ENCODE measurements at regions not wholly inside any gene's neighbourhood (a gene's known extent, or its start where the extent isn't known, plus 50 kb on each side); places are given as distances from the start of the nearest gene placed in this dataset.

DNA sequence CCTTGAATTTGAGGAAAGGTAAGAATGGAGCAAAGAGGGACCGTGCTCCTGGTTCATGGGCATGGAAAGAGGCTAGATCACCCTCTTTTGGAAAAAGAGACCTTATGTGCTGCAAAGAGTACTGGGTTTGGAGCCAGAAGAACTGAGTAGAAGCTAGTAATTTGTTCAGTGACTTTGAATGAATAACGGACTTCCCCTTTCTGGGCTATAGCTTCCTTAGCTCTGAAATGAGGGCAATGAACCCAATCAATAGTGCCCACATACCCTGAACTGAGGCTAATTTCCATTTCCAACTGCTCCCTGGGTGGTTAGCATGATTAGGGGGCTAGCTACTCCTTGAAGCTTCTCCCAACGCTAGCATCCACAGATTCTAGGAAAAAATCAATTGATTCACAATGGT is 121.4 kb downstream of the UNC5CL start:
- Histone ChIP-seq H2AFZ (ENCODE audit: low read length) (no peak overlapping the region), H3K4me2 (ENCODE audit: low read depth, low read length) (no peak overlapping the region), H3K4me3 (ENCODE audit: low read length) (no peak overlapping the region), H3K27me3 (replicated peaks; ENCODE audit: insufficient read depth, low read length) (no peaks in the 10 kb centered on the region), H3K79me2 (ENCODE audit: low read length) (no peaks in the 10 kb centered on the region), H3K9me2 (replicated peaks; ENCODE audit: insufficient read depth, low read length) (no peaks in the 10 kb centered on the region), H3F3A (ENCODE audit: insufficient read depth, low read length) (no peaks in the 10 kb centered on the region), H3K36me3 (replicated peaks; ENCODE audit: insufficient read depth, low read length) (no peaks in the 10 kb centered on the region), H3K9me3 (replicated peaks; ENCODE audit: insufficient read depth, low read length) (no peaks in the 10 kb centered on the region), H3K9ac (ENCODE audit: low read length) (no peak overlapping the region), H4K20me1 (ENCODE audit: insufficient read depth, low read length) (no peaks in the 10 kb centered on the region), H3K27ac (ENCODE audit: low read length) (no peak overlapping the region), H3K4me1 (ENCODE audit: low read length) (no peaks in the 10 kb centered on the region)
- no peak for TF ChIP-seq EZH2phosphoT487 (IDR thresholded peaks at IDR 0.05; ENCODE audit: low read length)
- TF ChIP-seq EZH2 (optimal IDR thresholded peaks at IDR 0.05; ENCODE audit: low read depth, low read length), result no peak
- no peak for TF ChIP-seq CTCF (IDR thresholded peaks at IDR 0.05; ENCODE audit: low read length)
- no peak for DNase-seq

- Histone ChIP-seq H3K36me3 (replicated peaks; ENCODE audit: insufficient read depth, low read length) (no peaks in the 10 kb centered on the region), H3F3A (ENCODE audit: insufficient read depth, low read length) (no peaks in the 10 kb centered on the region), H3K9me3 (replicated peaks; ENCODE audit: insufficient read depth, low read length) (no peaks in the 10 kb centered on the region), H3K4me1 (ENCODE audit: low read length) (no peaks in the 10 kb centered on the region), H2AFZ (ENCODE audit: low read length) (no peak overlapping the region), H4K20me1 (ENCODE audit: insufficient read depth, low read length) (no peaks in the 10 kb centered on the region), H3K4me3 (ENCODE audit: low read length) (no peak overlapping the region), H3K27ac (ENCODE audit: low read length) (no peak overlapping the region), H3K79me2 (ENCODE audit: low read length) (no peaks in the 10 kb centered on the region), H3K9me2 (replicated peaks; ENCODE audit: insufficient read depth, low read length) (no peaks in the 10 kb centered on the region), H3K4me2 (ENCODE audit: low read depth, low read length) (no peak overlapping the region), H3K9ac (ENCODE audit: low read length) (no peak overlapping the region), H3K27me3 (replicated peaks; ENCODE audit: insufficient read depth, low read length) (no peaks in the 10 kb centered on the region)
- no peak for DNase-seq
- no peak for TF ChIP-seq EZH2phosphoT487 (IDR thresholded peaks at IDR 0.05; ENCODE audit: low read length)
- no peak for TF ChIP-seq CTCF (IDR thresholded peaks at IDR 0.05; ENCODE audit: low read length)
- TF ChIP-seq EZH2 (optimal IDR thresholded peaks at IDR 0.05; ENCODE audit: low read depth, low read length), result no peak
Observed at GRCh38 chr6:40916845-40917244, 122.2 kb downstream of the UNC5CL start.

DNA sequence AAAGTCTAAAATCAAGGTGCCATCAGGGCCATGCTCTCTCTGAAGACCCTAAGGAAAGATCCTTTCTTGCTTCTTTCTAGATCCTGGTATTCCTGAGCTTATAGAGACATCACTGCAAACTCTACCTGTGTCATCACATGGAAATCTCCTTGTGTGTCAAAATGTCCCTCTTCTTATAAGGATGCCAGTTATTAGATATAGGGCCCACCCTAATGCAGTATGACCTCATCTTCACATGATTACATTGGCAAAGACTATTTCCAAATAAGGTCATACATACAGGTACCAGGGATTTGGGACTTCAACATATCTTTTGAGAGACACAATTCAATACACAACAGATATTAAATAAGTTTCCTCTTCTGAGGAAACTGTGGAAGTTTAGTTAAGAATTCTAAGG is 123.9 kb downstream of the UNC5CL start:
- no peak for DNase-seq

More for the DNA sequence above, 123.9 kb downstream of the UNC5CL start:
- Histone ChIP-seq H3K36me3 (replicated peaks; ENCODE audit: insufficient read depth, low read length) (no peaks in the 10 kb centered on the region), H2AFZ (ENCODE audit: low read length) (no peak overlapping the region), H3K9ac (ENCODE audit: low read length) (no peak overlapping the region), H3K4me1 (ENCODE audit: low read length) (no peaks in the 10 kb centered on the region), H3K9me3 (replicated peaks; ENCODE audit: insufficient read depth, low read length) (no peaks in the 10 kb centered on the region), H4K20me1 (ENCODE audit: insufficient read depth, low read length) (no peaks in the 10 kb centered on the region), H3K4me2 (ENCODE audit: low read depth, low read length) (no peak overlapping the region), H3K4me3 (ENCODE audit: low read length) (no peak overlapping the region), H3K79me2 (ENCODE audit: low read length) (no peaks in the 10 kb centered on the region), H3K27ac (ENCODE audit: low read length) (no peak overlapping the region), H3F3A (ENCODE audit: insufficient read depth, low read length) (no peaks in the 10 kb centered on the region), H3K9me2 (replicated peaks; ENCODE audit: insufficient read depth, low read length) (no peaks in the 10 kb centered on the region), H3K27me3 (replicated peaks; ENCODE audit: insufficient read depth, low read length) (no peaks in the 10 kb centered on the region)
- TF ChIP-seq EZH2 (optimal IDR thresholded peaks at IDR 0.05; ENCODE audit: low read depth, low read length) (no peak), CTCF (IDR thresholded peaks at IDR 0.05; ENCODE audit: low read length) (no peak), EZH2phosphoT487 (IDR thresholded peaks at IDR 0.05; ENCODE audit: low read length) (no peak)

Measured in MM.1S (cell line).